ENCODE measurements at regions not wholly inside any gene's neighbourhood (a gene's known extent, or its start where the extent isn't known, plus 50 kb on each side); places are given as distances from the start of the nearest gene placed in this dataset.
"Not testable (repeated sequence)": the region's sequence is repeated elsewhere in the genome, so short reads cannot be mapped to it uniquely, and the experiment has no call there.

GRCh38 chr9:40935336-40935735 is 193.1 kb downstream of the FOXD4L6 start:
- H2AFZ ChIP-seq (ENCODE audit: low read length), result no peak overlapping the region
- no peaks in the 10 kb centered on the region for H3K9me3 ChIP-seq (ENCODE audit: low read depth, low read length)
- no peak for DNase-seq (ENCODE audit: insufficient read length, low spot score, missing footprints)
- H3K79me2 ChIP-seq (ENCODE audit: insufficient read depth, low read length), result no peaks in the 10 kb centered on the region
- no peak overlapping the region for H3K4me2 ChIP-seq (ENCODE audit: insufficient read depth, low read length)
- H3K4me3 ChIP-seq (ENCODE audit: insufficient read depth, low read length), result no peak overlapping the region
- no peaks in the 10 kb centered on the region for H4K20me1 ChIP-seq (ENCODE audit: insufficient read depth, low read length)
- H3K36me3 ChIP-seq (ENCODE audit: insufficient read depth, low read length), result no peaks in the 10 kb centered on the region
- no peak overlapping the region for H3K27ac ChIP-seq (ENCODE audit: low read depth, low read length)
- no peaks in the 10 kb centered on the region for H3K4me1 ChIP-seq (ENCODE audit: insufficient read depth, low read length)
- no peaks in the 10 kb centered on the region for H3K27me3 ChIP-seq (ENCODE audit: insufficient read depth, low read length)
- no peak for TF ChIP-seq CTCF (IDR thresholded peaks at IDR 0.05; ENCODE audit: extremely low read depth, low read depth, low read length)

GRCh38 chr9:40934480-40934879 is 194.0 kb downstream of the FOXD4L6 start:
- not testable (repeated sequence) for H4K20me1 ChIP-seq (ENCODE audit: insufficient read depth, low read length); H3K9me3 ChIP-seq (ENCODE audit: low read depth, low read length); H3K27ac ChIP-seq (ENCODE audit: low read depth, low read length); H3K27me3 ChIP-seq (ENCODE audit: insufficient read depth, low read length); H2AFZ ChIP-seq (ENCODE audit: low read length); H3K36me3 ChIP-seq (ENCODE audit: insufficient read depth, low read length); H3K79me2 ChIP-seq (ENCODE audit: insufficient read depth, low read length); H3K4me2 ChIP-seq (ENCODE audit: insufficient read depth, low read length); DNase-seq (ENCODE audit: insufficient read length, low spot score, missing footprints); H3K4me3 ChIP-seq (ENCODE audit: insufficient read depth, low read length); H3K4me1 ChIP-seq (ENCODE audit: insufficient read depth, low read length)

- not testable (repeated sequence) for H3K4me3 ChIP-seq (ENCODE audit: insufficient read depth, low read length); H3K27me3 ChIP-seq (ENCODE audit: insufficient read depth, low read length); H3K27ac ChIP-seq (ENCODE audit: low read depth, low read length); H3K4me1 ChIP-seq (ENCODE audit: insufficient read depth, low read length); DNase-seq (ENCODE audit: insufficient read length, low spot score, missing footprints); H3K4me2 ChIP-seq (ENCODE audit: insufficient read depth, low read length); H3K79me2 ChIP-seq (ENCODE audit: insufficient read depth, low read length); H3K36me3 ChIP-seq (ENCODE audit: insufficient read depth, low read length); H2AFZ ChIP-seq (ENCODE audit: low read length); H4K20me1 ChIP-seq (ENCODE audit: insufficient read depth, low read length)
- peaks cover 15% of the 10 kb centered on the region for H3K9me3 ChIP-seq (ENCODE audit: low read depth, low read length)
These were observed 198.1 kb downstream of the FOXD4L6 start for GRCh38 chr9:40930426-40930825.

GRCh38 chr9:40929488-40929845 is 199.0 kb downstream of the FOXD4L6 start:
- H3K36me3 ChIP-seq (ENCODE audit: insufficient read depth, low read length); H4K20me1 ChIP-seq (ENCODE audit: insufficient read depth, low read length); DNase-seq (ENCODE audit: insufficient read length, low spot score, missing footprints); H3K27me3 ChIP-seq (ENCODE audit: insufficient read depth, low read length); H3K4me2 ChIP-seq (ENCODE audit: insufficient read depth, low read length); H3K27ac ChIP-seq (ENCODE audit: low read depth, low read length); H2AFZ ChIP-seq (ENCODE audit: low read length); H3K79me2 ChIP-seq (ENCODE audit: insufficient read depth, low read length); H3K4me3 ChIP-seq (ENCODE audit: insufficient read depth, low read length); H3K4me1 ChIP-seq (ENCODE audit: insufficient read depth, low read length): not testable (repeated sequence)
- peaks cover 15% of the 10 kb centered on the region for H3K9me3 ChIP-seq (ENCODE audit: low read depth, low read length)

GRCh38 chr9:40928803-40929487 is 199.5 kb downstream of the FOXD4L6 start:
- H3K4me3 ChIP-seq (ENCODE audit: insufficient read depth, low read length), result no peak overlapping the region
- no peaks in the 10 kb centered on the region for H3K4me1 ChIP-seq (ENCODE audit: insufficient read depth, low read length)
- H3K36me3 ChIP-seq (ENCODE audit: insufficient read depth, low read length), result no peaks in the 10 kb centered on the region
- no peak overlapping the region for H2AFZ ChIP-seq (ENCODE audit: low read length)
- no peaks in the 10 kb centered on the region for H3K27me3 ChIP-seq (ENCODE audit: insufficient read depth, low read length)
- H3K79me2 ChIP-seq (ENCODE audit: insufficient read depth, low read length), result no peaks in the 10 kb centered on the region
- H4K20me1 ChIP-seq (ENCODE audit: insufficient read depth, low read length), result no peaks in the 10 kb centered on the region
- no peak for TF ChIP-seq CTCF (IDR thresholded peaks at IDR 0.05; ENCODE audit: extremely low read depth, low read depth, low read length)
- no peak overlapping the region for H3K4me2 ChIP-seq (ENCODE audit: insufficient read depth, low read length)
- peaks cover 15% of the 10 kb centered on the region for H3K9me3 ChIP-seq (ENCODE audit: low read depth, low read length)
- DNase-seq (ENCODE audit: insufficient read length, low spot score, missing footprints), result no peak
- H3K27ac ChIP-seq (ENCODE audit: low read depth, low read length), result no peak overlapping the region
